H1 (cell line): ENCODE measurements at regions not wholly inside any gene's neighbourhood (a gene's known extent, or its start where the extent isn't known, plus 50 kb on each side); places are given as distances from the start of the nearest gene placed in this dataset.

Experiments used
- BRCA1 ChIP-seq: IDR thresholded peaks from 2 replicates; pipeline ENCODE4 v1.6.1; 2012; ENCODE audit warnings: low read depth, low read length, improper control_type of control experiment
- POLR2A ChIP-seq, 2 experiments: IDR thresholded peaks; 1 replicate in 1 of 2; 2 replicates in 1 of 2; pipeline ENCODE4 v1.6.1; 2011; ENCODE audit warnings: low read depth in 2 of 2, low read length in 2 of 2, mild to moderate bottlenecking in 2 of 2; ENCODE audit errors: control extremely low read depth in 1 of 2
- SIN3A ChIP-seq, 2 experiments: IDR thresholded peaks in 1 of 2; conservative IDR thresholded peaks in 1 of 2; 2 replicates each; pipeline ENCODE4 v1.6.1; 2011 to 2012; ENCODE audit warnings: low read length in 2 of 2, improper control_type of control experiment in 1 of 2, low read depth in 1 of 2, mild to moderate bottlenecking in 1 of 2

GRCh38 chr16:86868786-86869185 lies 290.4 kb downstream of the FOXL1 start (continued):
- no peak for TF ChIP-seq POLR2A (IDR thresholded peaks at IDR 0.05; ENCODE audit: control extremely low read depth in 1 of 2, low read depth in 2 of 2, low read length in 2 of 2)
- no peak for TF ChIP-seq BRCA1
- TF ChIP-seq SIN3A (conservative IDR thresholded peaks at IDR 0.05 in 1 of 2, IDR thresholded peaks at IDR 0.05 in 1 of 2; ENCODE audit: low read depth in 1 of 2, low read length in 2 of 2) = no peak
